CD4-positive, alpha-beta T cell (primary cell): ENCODE measurements at regions not wholly inside any gene's neighbourhood (a gene's known extent, or its start where the extent isn't known, plus 50 kb on each side); places are given as distances from the start of the nearest gene placed in this dataset.

Experiments
- ATAC-seq: fragments of 200-7000 bp; cut with Tn5 transposase; one replicate; pipeline ENCODE4 v1.10.0; 2022; ENCODE audit warnings: mild to moderate bottlenecking; ENCODE audit not compliant: poor library complexity
- CTCF ChIA-PET: fragments of 350-600 bp; sonication (Branson Sonifier 250); formaldehyde crosslinking; loops from one replicate; lab custom pipeline; 2021; ENCODE audit warnings: antibody characterized with exemption, inconsistent platforms; lab: Charles Lee
- POLR2A ChIA-PET: fragments of 350-600 bp; sonication (Branson Sonifier 250); formaldehyde crosslinking; loops from one replicate; lab custom pipeline; 2021; ENCODE audit warnings: antibody characterized with exemption, inconsistent platforms; lab: Charles Lee
- DNase-seq, 14 experiments: peaks; one replicate each; pipeline ENCODE4 v3.0.0-alpha.2; 2013 to 2020; ENCODE audit warnings: mixed read lengths in 2 of 14
- H3K27ac ChIP-seq, 2 donors: one replicate each; pipeline versions ENCODE4 v1.5.1 to v1.7.0; 2013; ENCODE audit warnings: low read length in 2 of 2, low read depth in 1 of 2, mild to moderate bottlenecking in 1 of 2
- H3K27me3 ChIP-seq, 2 experiments: 1 replicate in 1 of 2; 2 replicates in 1 of 2; pipeline versions ENCODE4 v1.6.1 to v1.7.0; 2013; ENCODE audit warnings: low read length in 2 of 2, control low read depth in 1 of 2, mild to moderate bottlenecking in 1 of 2, moderate library complexity in 1 of 2; ENCODE audit not compliant: insufficient read depth in 2 of 2, control insufficient read depth in 1 of 2
- H3K36me3 ChIP-seq: one replicate; pipeline ENCODE4 v1.6.1; 2013; ENCODE audit warnings: low read length, control low read depth; ENCODE audit not compliant: insufficient read depth
- H3K4me1 ChIP-seq: one replicate; pipeline ENCODE4 v1.6.1; 2013; ENCODE audit warnings: low read length, control low read depth; ENCODE audit not compliant: insufficient read depth
- H3K4me3 ChIP-seq: one replicate; pipeline ENCODE4 v1.5.1; 2013; ENCODE audit warnings: mild to moderate bottlenecking, low read length, moderate library complexity
- H3K9me3 ChIP-seq, 2 experiments: 1 replicate in 1 of 2; 2 replicates in 1 of 2; pipeline versions ENCODE4 v1.6.1 to v1.7.0; 2013; ENCODE audit warnings: low read length in 2 of 2, mild to moderate bottlenecking in 2 of 2, control low read depth in 1 of 2, moderate library complexity in 1 of 2; ENCODE audit not compliant: control insufficient read depth in 1 of 2, insufficient read depth in 1 of 2
- H3K27ac Mint-ChIP-seq: one replicate; pipeline ENCODE4 v1.8.0; 2020; ENCODE audit warnings: mixed read lengths
- H3K27me3 Mint-ChIP-seq: one replicate; pipeline ENCODE4 v1.8.0; 2021; ENCODE audit warnings: mixed read lengths
- H3K36me3 Mint-ChIP-seq: one replicate; pipeline ENCODE4 v1.8.0; 2021; ENCODE audit warnings: low read depth, mixed read lengths
- H3K4me1 Mint-ChIP-seq: one replicate; pipeline ENCODE4 v1.8.0; 2021; ENCODE audit warnings: low read depth, mixed read lengths
- H3K4me3 Mint-ChIP-seq: one replicate; pipeline ENCODE4 v1.8.0; 2020; ENCODE audit warnings: mild to moderate bottlenecking, mixed read lengths
- H3K9me3 Mint-ChIP-seq: one replicate; pipeline ENCODE4 v1.8.0; 2020; ENCODE audit warnings: mixed read lengths
- CTCF ChIP-seq: fragments of 200-600 bp; IDR thresholded peaks from one replicate; pipeline ENCODE4 v1.8.0; 2022; ENCODE audit warnings: antibody characterized with exemption, mild to moderate bottlenecking
- intact Hi-C, 2 experiments: fragments of 100-400 bp; cut with DNase I in 1 of 2; cut with micrococcal nuclease in 1 of 2; formaldehyde crosslinking; loops; one replicate each; pipeline versions ENCODE4 v1.15.1 to v1.9.0; 2023 to 2025; cut with DNase I, micrococcal nuclease

- Histone ChIP-seq H3K27ac (no peak overlapping the region), H3K4me1 (no peaks in the 10 kb centered on the region), H3K4me3 (no peak overlapping the region), H3K36me3 (no peaks in the 10 kb centered on the region), H3K27me3 (no peaks in the 10 kb centered on the region), H3K9me3 (peaks cover 0 to 5% of the 10 kb centered on the region in 2 experiments)
- ATAC-seq: no peak
- no peak for TF ChIP-seq CTCF
- no peaks in the 10 kb centered on the region for H3K36me3 Mint-ChIP-seq
- ChIA-PET POLR2A (no interaction called here), CTCF (no interaction called here)
- no peak for DNase-seq
- no peaks in the 10 kb centered on the region for H3K4me1 Mint-ChIP-seq
- intact Hi-C loops: no loop called here
- no peaks in the 10 kb centered on the region for H3K27me3 Mint-ChIP-seq
- H3K4me3 Mint-ChIP-seq: no peak overlapping the region
- no peak overlapping the region for H3K27ac Mint-ChIP-seq
- no peaks in the 10 kb centered on the region for H3K9me3 Mint-ChIP-seq
Measured at GRCh38 chr3:72317491-72317890, 530.8 kb downstream of the SHQ1 start.

DNA sequence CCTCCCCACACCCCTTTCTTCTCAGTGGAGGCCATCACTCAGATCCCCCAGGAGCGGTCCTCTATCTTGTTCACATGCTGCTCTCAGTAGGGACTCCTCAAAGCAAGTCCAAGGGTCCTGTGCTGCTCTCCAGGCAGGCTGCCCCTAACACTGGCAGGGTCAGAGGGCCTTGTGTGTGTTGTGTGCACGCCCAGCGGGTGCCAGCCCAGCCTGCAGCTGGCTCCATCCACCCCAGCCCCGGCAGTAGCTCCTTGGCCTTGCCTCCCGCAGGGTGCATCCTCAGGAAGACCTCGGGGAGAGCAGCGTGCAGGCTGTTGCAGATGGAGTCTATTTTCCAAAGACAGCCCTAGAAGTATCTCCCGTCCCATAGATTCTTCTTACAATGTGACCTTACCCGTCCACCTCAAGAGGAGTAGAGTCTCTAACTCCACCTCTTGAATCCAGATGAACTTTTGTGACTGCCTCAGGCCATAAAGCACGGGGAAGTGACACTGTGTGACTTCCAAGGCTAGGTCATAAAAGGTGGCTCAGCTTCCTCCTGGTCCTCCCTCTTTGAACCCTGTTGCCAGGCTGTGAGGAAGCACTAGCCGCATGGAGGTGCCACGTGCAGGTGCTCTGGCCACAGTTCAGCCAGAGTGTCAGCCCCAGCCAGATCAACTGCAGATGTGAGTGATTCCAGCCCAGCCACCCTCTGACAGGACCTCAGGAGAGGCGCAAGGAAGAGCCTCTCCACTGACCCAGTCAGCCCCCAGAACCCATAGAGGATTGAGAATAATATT, 531.6 kb downstream of the SHQ1 start:
- Mint-ChIP-seq H3K4me1 (no peaks in the 10 kb centered on the region), H3K27me3 (no peaks in the 10 kb centered on the region), H3K4me3 (no peak overlapping the region), H3K27ac (no peak overlapping the region), H3K36me3 (no peaks in the 10 kb centered on the region), H3K9me3 (no peaks in the 10 kb centered on the region)
- intact Hi-C loops: no loop called here
- H3K4me3 ChIP-seq: no peak overlapping the region
- no peak for TF ChIP-seq CTCF
- CTCF ChIA-PET: no interaction called here
- H3K4me1 ChIP-seq: no peaks in the 10 kb centered on the region
- DNase-seq (no peak), ATAC-seq (no peak)
- peaks cover 0 to 5% of the 10 kb centered on the region in 2 experiments for H3K9me3 ChIP-seq
- H3K27ac ChIP-seq: no peak overlapping the region
- POLR2A ChIA-PET: no interaction called here
- no peaks in the 10 kb centered on the region for H3K36me3 ChIP-seq
- H3K27me3 ChIP-seq: no peaks in the 10 kb centered on the region

GRCh38 chr3:72313308-72313707, 528.4 kb upstream of the PROK2 start:
- Mint-ChIP-seq H3K36me3 (no peaks in the 10 kb centered on the region), H3K9me3 (no peaks in the 10 kb centered on the region), H3K27me3 (no peaks in the 10 kb centered on the region), H3K27ac (no peak overlapping the region), H3K4me3 (no peak overlapping the region), H3K4me1 (peaks cover 27% of the 10 kb centered on the region)
- H3K9me3 ChIP-seq: no peaks in the 10 kb centered on the region
- intact Hi-C loops: no loop called here
- POLR2A ChIA-PET: no interaction called here
- H3K36me3 ChIP-seq: no peaks in the 10 kb centered on the region
- no peaks in the 10 kb centered on the region for H3K27me3 ChIP-seq
- H3K4me1 ChIP-seq: peaks cover 21% of the 10 kb centered on the region
- no peak overlapping the region for H3K4me3 ChIP-seq
- ATAC-seq (no peak), DNase-seq (no peak)
- TF ChIP-seq CTCF: no peak
- H3K27ac ChIP-seq: no peak overlapping the region
- CTCF ChIA-PET: no interaction called here
